Fibroblast of lung (primary cell): ENCODE measurements at regions not wholly inside any gene's neighbourhood (a gene's known extent, or its start where the extent isn't known, plus 50 kb on each side); places are given as distances from the start of the nearest gene placed in this dataset.

Experiments used
- EZH2 ChIP-seq: IDR thresholded peaks from 2 replicates; pipeline ENCODE4 v1.5.1; 2012; ENCODE audit warnings: low read length, control low read depth, mild to moderate bottlenecking; ENCODE audit errors: missing control alignments
- TF ChIP-seq, protein P1 (sequence below), 2 donors: IDR thresholded peaks in 1 of 2; conservative IDR thresholded peaks in 1 of 2; 1 replicate in 1 of 2; 2 replicates in 1 of 2; pipeline ENCODE4 v1.5.1; 2011 to 2012; ENCODE audit warnings: low read length in 2 of 2, control low read depth in 1 of 2, inconsistent platforms in 1 of 2, low read depth in 1 of 2, mild to moderate bottlenecking in 1 of 2

- TF ChIP-seq, protein P1, sequence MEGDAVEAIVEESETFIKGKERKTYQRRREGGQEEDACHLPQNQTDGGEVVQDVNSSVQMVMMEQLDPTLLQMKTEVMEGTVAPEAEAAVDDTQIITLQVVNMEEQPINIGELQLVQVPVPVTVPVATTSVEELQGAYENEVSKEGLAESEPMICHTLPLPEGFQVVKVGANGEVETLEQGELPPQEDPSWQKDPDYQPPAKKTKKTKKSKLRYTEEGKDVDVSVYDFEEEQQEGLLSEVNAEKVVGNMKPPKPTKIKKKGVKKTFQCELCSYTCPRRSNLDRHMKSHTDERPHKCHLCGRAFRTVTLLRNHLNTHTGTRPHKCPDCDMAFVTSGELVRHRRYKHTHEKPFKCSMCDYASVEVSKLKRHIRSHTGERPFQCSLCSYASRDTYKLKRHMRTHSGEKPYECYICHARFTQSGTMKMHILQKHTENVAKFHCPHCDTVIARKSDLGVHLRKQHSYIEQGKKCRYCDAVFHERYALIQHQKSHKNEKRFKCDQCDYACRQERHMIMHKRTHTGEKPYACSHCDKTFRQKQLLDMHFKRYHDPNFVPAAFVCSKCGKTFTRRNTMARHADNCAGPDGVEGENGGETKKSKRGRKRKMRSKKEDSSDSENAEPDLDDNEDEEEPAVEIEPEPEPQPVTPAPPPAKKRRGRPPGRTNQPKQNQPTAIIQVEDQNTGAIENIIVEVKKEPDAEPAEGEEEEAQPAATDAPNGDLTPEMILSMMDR (conservative IDR thresholded peaks at IDR 0.05 in 1 of 2, IDR thresholded peaks at IDR 0.05 in 1 of 2; ENCODE audit: low read depth in 1 of 2, low read length in 2 of 2), result no peak
- TF ChIP-seq EZH2, result no peak
Measured at GRCh38 chr14:87264272-87264785, 728.7 kb downstream of the GALC start.
